Suprapubic skin (tissue), 4 donors: ENCODE measurements at regions not wholly inside any gene's neighbourhood (a gene's known extent, or its start where the extent isn't known, plus 50 kb on each side); places are given as distances from the start of the nearest gene placed in this dataset.

ENCODE experiments used
- DNase-seq, 2 donors: peaks; one replicate each; pipeline ENCODE4 v3.0.0-alpha.2; 2019; ENCODE audit warnings: low spot score in 2 of 2
- H3K27ac ChIP-seq: fragments of 200-600 bp; sonication (generic); one replicate; pipeline ENCODE4 v1.5.1; 2019
- H3K27me3 ChIP-seq: fragments of 200-600 bp; sonication (generic); one replicate; pipeline ENCODE4 v1.5.1; 2019
- H3K36me3 ChIP-seq: fragments of 200-600 bp; sonication (generic); one replicate; pipeline ENCODE4 v1.5.1; 2019
- H3K4me1 ChIP-seq: fragments of 200-600 bp; sonication (generic); one replicate; pipeline ENCODE4 v1.5.1; 2019
- H3K4me3 ChIP-seq: fragments of 200-600 bp; sonication (generic); one replicate; pipeline ENCODE4 v1.5.1; 2019; ENCODE audit warnings: mild to moderate bottlenecking
- H3K9me3 ChIP-seq: fragments of 200-600 bp; sonication (generic); one replicate; pipeline ENCODE4 v1.5.1; 2019
- CTCF ChIP-seq, 2 donors: fragments of 200-600 bp in 1 of 2; fragments of 450-650 bp in 1 of 2; sonication (generic) in 1 of 2; IDR thresholded peaks; one replicate each; pipeline ENCODE4 v1.5.1; 2016 to 2019; ENCODE audit warnings: antibody characterized with exemption in 2 of 2, mild to moderate bottlenecking in 1 of 2, moderate library complexity in 1 of 2
- EP300 ChIP-seq: sonication (generic); formaldehyde crosslinking; IDR thresholded peaks from one replicate; pipeline ENCODE4 v1.6.1; 2017; ENCODE audit warnings: antibody characterized with exemption
- POLR2A ChIP-seq, 2 donors: fragments of 450-650 bp; IDR thresholded peaks; one replicate each; pipeline ENCODE4 v1.6.1; 2017; ENCODE audit warnings: antibody characterized with exemption in 2 of 2, mild to moderate bottlenecking in 2 of 2, moderate library complexity in 2 of 2
- POLR2AphosphoS5 ChIP-seq, 3 donors: sonication (generic); formaldehyde crosslinking; IDR thresholded peaks; one replicate each; pipeline ENCODE4 v1.6.1; 2017; ENCODE audit warnings: antibody characterized with exemption in 3 of 3
- WGBS: methylation state at CpG from one replicate; pipeline ENCODE4 v1.1.5; 2018; 5-methylcytosine and 5-hydroxymethylcytosine counted together

GRCh38 chr12:11499806-11500187, 104.4 kb upstream of the PRB2 start:
- H3K4me3 ChIP-seq = no peak overlapping the region
- no peak for DNase-seq
- peaks cover 8% of the 10 kb centered on the region for H3K27me3 ChIP-seq
- H3K36me3 ChIP-seq = no peaks in the 10 kb centered on the region
- peaks cover 7% of the 10 kb centered on the region for H3K4me1 ChIP-seq
- no peak overlapping the region for H3K27ac ChIP-seq
- 89% methylated on average over 1 of the region's 11 CpGs for WGBS
- TF ChIP-seq CTCF (IDR thresholded peaks at IDR 0.05) (no peak), POLR2AphosphoS5 (IDR thresholded peaks at IDR 0.05) (no peak), POLR2A (IDR thresholded peaks at IDR 0.05) (no peak), EP300 (no peak)
- H3K9me3 ChIP-seq = no peaks in the 10 kb centered on the region

GRCh38 chr12:11500188-11500860, 105.0 kb upstream of the PRB2 start:
- Histone ChIP-seq H3K4me3 (no peak overlapping the region), H3K9me3 (no peaks in the 10 kb centered on the region), H3K36me3 (no peaks in the 10 kb centered on the region), H3K4me1 (peaks cover 7% of the 10 kb centered on the region), H3K27ac (no peak overlapping the region), H3K27me3 (peaks cover 8% of the 10 kb centered on the region)
- 9% methylated on average over 24 of the region's 62 CpGs for WGBS
- no peak for TF ChIP-seq POLR2A (IDR thresholded peaks at IDR 0.05)
- peak in 1 of 3 donors; percentile 60 for TF ChIP-seq POLR2AphosphoS5 (IDR thresholded peaks at IDR 0.05)
- DNase-seq = peak in 1 of 2 donors; percentile 74

GRCh38 chr12:11500861-11501230, 105.5 kb upstream of the PRB2 start:
- Histone ChIP-seq H3K4me1 (peaks cover 7% of the 10 kb centered on the region), H3K4me3 (no peak overlapping the region), H3K27me3 (peaks cover 8% of the 10 kb centered on the region), H3K27ac (no peak overlapping the region), H3K9me3 (no peaks in the 10 kb centered on the region), H3K36me3 (no peaks in the 10 kb centered on the region)
- 19% methylated on average over 14 of the region's 14 CpGs for WGBS
- no peak for DNase-seq
- no peak for TF ChIP-seq CTCF (IDR thresholded peaks at IDR 0.05)
- TF ChIP-seq POLR2AphosphoS5 (IDR thresholded peaks at IDR 0.05) = no peak
- TF ChIP-seq EP300 = no peak

GRCh38 chr12:11508699-11509098, 113.3 kb upstream of the PRB2 start:
- TF ChIP-seq EP300 = no peak
- TF ChIP-seq POLR2AphosphoS5 (IDR thresholded peaks at IDR 0.05) = no peak
- no peaks in the 10 kb centered on the region for H3K9me3 ChIP-seq
- WGBS = 62% methylated on average over 4 of the region's 4 CpGs
- no peaks in the 10 kb centered on the region for H3K36me3 ChIP-seq
- no peak for DNase-seq
- H3K4me1 ChIP-seq = no peaks in the 10 kb centered on the region
- H3K27ac ChIP-seq = no peak overlapping the region
- H3K27me3 ChIP-seq = no peaks in the 10 kb centered on the region
- no peak overlapping the region for H3K4me3 ChIP-seq

- 47% methylated on average over 4 of the region's 4 CpGs for WGBS
- Histone ChIP-seq H3K27ac (no peak overlapping the region), H3K36me3 (no peaks in the 10 kb centered on the region), H3K9me3 (no peaks in the 10 kb centered on the region), H3K4me1 (no peaks in the 10 kb centered on the region), H3K27me3 (no peaks in the 10 kb centered on the region), H3K4me3 (no peak overlapping the region)
- DNase-seq = no peak
- TF ChIP-seq POLR2A (IDR thresholded peaks at IDR 0.05) = no peak
- no peak for TF ChIP-seq CTCF (IDR thresholded peaks at IDR 0.05)
- no peak for TF ChIP-seq POLR2AphosphoS5 (IDR thresholded peaks at IDR 0.05)
- TF ChIP-seq EP300 = no peak
These were observed 114.0 kb upstream of the PRB2 start for GRCh38 chr12:11509326-11509725.

GRCh38 chr12:11510671-11511070, 115.3 kb upstream of the PRB2 start:
- no peak for DNase-seq

GRCh38 chr12:11513288-11513687, 117.9 kb upstream of the PRB2 start:
- no peak overlapping the region for H3K4me3 ChIP-seq
- H3K27me3 ChIP-seq = no peaks in the 10 kb centered on the region
- no peaks in the 10 kb centered on the region for H3K4me1 ChIP-seq
- WGBS = 61% methylated on average over 4 of the region's 4 CpGs
- no peak overlapping the region for H3K27ac ChIP-seq
- TF ChIP-seq POLR2A (IDR thresholded peaks at IDR 0.05) (no peak), CTCF (IDR thresholded peaks at IDR 0.05) (no peak), POLR2AphosphoS5 (IDR thresholded peaks at IDR 0.05) (no peak), EP300 (no peak)
- no peak for DNase-seq
- H3K36me3 ChIP-seq = no peaks in the 10 kb centered on the region
- no peaks in the 10 kb centered on the region for H3K9me3 ChIP-seq

More at GRCh38 chr12:11510671-11511070, 115.3 kb upstream of the PRB2 start:
- no peaks in the 10 kb centered on the region for H3K9me3 ChIP-seq
- 65% methylated on average over 1 of the region's 1 CpG for WGBS
- H3K4me3 ChIP-seq = no peak overlapping the region
- no peaks in the 10 kb centered on the region for H3K36me3 ChIP-seq
- no peaks in the 10 kb centered on the region for H3K27me3 ChIP-seq
- H3K4me1 ChIP-seq = no peaks in the 10 kb centered on the region
- no peak overlapping the region for H3K27ac ChIP-seq
- TF ChIP-seq EP300 (no peak), POLR2A (IDR thresholded peaks at IDR 0.05) (no peak)
